ENCODE measurements at regions not wholly inside any gene's neighbourhood (a gene's known extent, or its start where the extent isn't known, plus 50 kb on each side); places are given as distances from the start of the nearest gene placed in this dataset.

- DNase-seq (ENCODE audit: low spot score): no peak
Observed at GRCh38 chr3:110234831-110235230, 836.8 kb upstream of the NECTIN3 start.

GRCh38 chr3:110236976-110237610, 834.5 kb upstream of the NECTIN3 start:
- DNase-seq (ENCODE audit: low spot score): no peak

- no peak for DNase-seq (ENCODE audit: low spot score)
Observed at GRCh38 chr3:110243081-110243480, 828.5 kb upstream of the NECTIN3 start.

- no peak for DNase-seq (ENCODE audit: low spot score)
Observed at GRCh38 chr3:110246796-110247376, 824.7 kb upstream of the NECTIN3 start.

DNA sequence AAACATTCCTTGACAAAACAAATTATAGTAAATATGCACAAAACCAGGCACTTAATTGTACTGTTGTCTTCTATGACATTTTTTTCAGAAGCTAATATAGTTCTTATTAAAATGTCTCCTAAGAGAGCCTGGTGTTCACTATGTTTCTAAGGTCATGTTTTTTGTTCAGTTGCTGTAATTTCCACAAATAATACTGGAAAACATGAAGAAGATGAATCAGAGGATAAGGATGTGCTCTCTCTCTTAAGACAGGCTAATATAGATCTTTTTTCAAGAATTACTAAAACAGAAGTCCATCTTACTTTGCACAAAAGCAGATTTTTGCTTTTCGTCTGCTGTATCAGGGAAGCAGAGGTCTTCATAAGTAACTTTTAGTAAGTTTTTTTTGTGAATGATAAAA, 823.0 kb upstream of the NECTIN3 start:
- no peak for DNase-seq (ENCODE audit: low spot score)

GRCh38 chr3:110253794-110254193, 817.8 kb upstream of the NECTIN3 start:
- DNase-seq (ENCODE audit: low spot score): no peak

GRCh38 chr3:110254591-110254990, 817.0 kb upstream of the NECTIN3 start:
- no peak for DNase-seq (ENCODE audit: low spot score)

DNA sequence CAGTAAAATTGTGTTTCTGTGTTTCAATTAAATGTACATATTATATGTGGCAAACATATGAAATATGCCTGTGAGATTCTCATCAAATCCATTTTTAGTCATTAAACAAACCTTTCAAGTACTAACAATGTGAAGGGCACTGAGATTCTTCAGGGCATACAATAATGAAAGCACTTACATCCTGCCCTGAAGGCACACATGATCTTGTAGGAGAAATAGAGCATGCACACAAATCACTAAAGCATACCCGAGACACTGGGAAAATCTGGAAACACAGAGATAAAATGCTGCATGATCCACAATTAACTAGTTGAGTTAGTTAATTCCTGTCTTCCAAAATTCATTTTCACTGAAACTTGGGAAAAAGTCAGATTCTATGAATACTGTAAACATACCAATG, 810.5 kb upstream of the NECTIN3 start:
- DNase-seq (ENCODE audit: low spot score): no peak

- no peak for DNase-seq (ENCODE audit: low spot score)
Observed at GRCh38 chr3:110262896-110263295, 808.7 kb upstream of the NECTIN3 start.

GRCh38 chr3:110265302-110265701, 806.3 kb upstream of the NECTIN3 start:
- DNase-seq (ENCODE audit: low spot score): no peak

DNA sequence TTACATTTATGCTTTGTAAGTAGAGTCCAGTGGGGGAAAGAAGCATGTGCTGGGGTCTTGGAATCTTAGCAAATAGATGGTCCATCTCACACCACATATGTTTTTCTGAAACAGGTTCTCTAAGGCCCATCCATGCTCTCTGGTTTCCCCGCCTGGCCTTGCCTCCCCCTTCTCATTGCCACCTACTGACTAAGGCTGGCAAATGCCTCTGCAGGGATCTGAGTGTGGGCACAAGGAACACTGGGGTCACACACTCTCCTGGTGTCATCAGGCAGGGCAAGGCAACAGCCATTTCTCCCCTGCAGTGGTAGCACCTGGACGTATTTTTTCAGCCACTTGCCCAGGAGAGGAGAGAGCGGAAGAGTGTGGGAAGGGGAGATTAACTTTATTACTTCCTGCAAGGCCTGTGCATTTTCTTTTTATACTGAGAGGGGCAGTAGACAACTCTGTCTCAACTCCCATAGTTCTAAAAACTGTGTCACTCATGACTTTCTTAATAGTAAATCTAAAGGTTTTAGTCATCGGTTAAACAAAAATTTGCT, 804.2 kb upstream of the NECTIN3 start:
- no peak for DNase-seq (ENCODE audit: low spot score)

DNA sequence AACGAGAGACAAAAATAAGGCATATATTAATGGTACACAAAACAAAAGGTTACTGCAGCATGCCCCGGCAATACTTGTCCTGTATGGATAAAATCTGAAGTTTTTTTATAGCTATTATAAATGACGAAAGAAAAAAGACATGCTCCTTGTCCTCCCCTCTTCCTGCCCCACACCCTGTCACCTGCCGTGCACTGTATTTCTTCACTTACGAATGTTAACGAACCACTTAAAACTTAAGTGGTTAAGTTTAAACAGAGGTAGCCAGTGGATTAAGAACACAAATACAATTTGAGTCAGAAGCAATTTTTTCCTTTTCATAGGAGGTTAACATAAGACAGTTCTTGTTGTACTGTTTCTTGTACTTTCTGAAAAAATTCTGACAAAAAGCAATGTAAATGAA, 799.1 kb upstream of the NECTIN3 start:
- DNase-seq (ENCODE audit: low spot score): no peak

DNA sequence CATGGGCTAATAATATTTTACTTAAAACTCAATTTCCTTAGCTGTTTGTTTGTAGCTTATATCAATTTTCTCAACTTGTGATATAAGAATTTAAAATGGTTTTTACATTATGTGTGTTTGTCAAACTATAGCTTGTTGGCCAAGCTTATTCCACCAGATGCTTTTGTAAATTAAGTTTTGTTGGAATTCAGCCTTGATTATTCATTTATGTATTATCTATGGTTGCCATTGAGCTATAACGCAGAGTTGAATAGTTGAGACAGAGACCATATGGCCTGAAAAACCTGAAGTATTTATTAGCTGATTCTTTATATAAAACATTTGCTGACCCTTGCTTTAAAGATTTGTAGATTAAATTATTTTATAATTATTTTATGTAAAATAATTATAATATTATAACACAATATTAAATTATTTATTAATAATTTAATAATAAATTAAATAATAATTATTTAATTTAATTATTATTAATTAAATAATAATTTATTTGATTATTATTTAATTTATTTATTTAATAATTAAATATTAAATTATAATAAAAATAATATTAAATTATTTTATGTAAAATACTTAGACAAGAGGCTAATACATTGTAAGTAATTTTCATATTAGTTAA, 779.6 kb upstream of the NECTIN3 start:
- DNase-seq (ENCODE audit: low spot score): no peak

GRCh38 chr3:110293660-110294059, 778.0 kb upstream of the NECTIN3 start:
- no peak for DNase-seq (ENCODE audit: low spot score)

GRCh38 chr3:110296885-110297284, 774.7 kb upstream of the NECTIN3 start:
- DNase-seq (ENCODE audit: low spot score): no peak

- DNase-seq (ENCODE audit: low spot score): no peak
Observed at GRCh38 chr3:110301781-110302180, 769.8 kb upstream of the NECTIN3 start.

DNA sequence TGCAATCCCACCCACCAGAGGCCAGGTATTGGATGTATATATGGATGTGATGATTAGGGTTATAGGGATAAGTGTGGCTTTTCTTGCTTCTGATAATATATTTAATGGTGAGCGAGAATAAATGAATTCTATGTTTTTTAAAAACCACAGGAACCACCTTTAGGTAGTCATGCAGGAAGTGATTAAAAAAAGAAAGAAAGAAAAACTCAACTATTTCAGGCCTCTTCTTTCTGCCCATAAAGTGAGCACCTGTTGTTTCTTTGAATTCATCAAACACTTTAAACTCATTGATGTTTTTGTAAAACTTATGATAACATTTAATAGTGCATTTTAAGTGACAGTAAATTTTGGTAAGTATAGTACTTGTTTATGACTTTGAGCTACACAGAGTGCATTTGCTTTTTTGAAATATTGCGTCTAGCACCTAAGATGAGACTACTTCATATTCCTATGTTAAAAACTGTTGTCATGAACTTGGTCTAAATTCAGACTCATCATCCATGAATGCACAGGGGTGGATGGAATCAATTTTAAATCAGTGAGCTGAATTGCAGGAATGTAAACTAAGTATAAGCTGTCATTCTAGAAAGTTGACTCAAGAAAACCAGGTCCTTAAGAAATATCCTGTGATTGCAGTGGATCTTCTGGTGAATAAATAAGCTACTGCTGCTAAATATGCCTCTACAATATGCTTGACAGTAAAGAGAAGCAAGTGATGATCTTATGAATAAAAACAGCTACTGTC, 764.4 kb upstream of the NECTIN3 start:
- DNase-seq (ENCODE audit: low spot score): no peak

DNA sequence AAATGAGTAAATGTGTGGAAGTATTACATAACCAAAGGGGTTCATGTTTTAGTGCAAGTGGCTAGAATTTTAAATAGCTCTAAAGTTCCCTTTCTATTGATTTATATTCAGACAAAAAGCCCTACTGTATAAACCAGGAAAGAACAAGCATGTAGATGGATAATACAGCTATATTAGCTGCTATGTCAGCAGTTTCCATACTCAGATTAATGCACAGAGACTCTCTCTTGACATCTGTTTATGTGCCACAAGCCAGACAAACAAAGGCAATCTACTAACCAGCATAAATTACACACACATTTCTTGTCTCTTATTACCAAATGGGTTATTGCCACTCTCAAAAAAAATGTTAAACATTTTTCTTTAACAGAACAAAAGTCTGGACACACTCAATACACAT, 760.1 kb upstream of the NECTIN3 start:
- DNase-seq (ENCODE audit: low spot score): no peak

GRCh38 chr3:110314512-110315114, 757.0 kb upstream of the NECTIN3 start:
- DNase-seq (ENCODE audit: low spot score): peak; percentile 47

DNA sequence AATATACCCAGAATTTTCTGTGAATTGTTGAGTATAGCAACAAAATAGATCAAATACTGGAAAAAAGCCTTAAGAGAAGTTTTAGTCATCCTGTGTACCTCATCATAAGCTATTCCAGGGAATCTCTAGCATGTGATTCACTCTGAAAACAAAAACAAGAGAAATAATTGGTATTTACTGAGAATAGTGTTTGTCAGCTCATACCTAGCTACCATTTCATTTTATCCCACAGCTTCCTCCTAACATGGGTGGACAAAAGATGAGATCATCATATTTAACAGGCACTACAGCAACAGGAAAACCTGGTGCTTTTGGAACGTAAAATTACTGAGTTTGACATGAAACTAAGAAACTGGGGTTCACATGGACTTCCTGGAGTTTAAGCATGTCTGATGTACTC, 753.5 kb upstream of the NECTIN3 start:
- no peak for DNase-seq (ENCODE audit: low spot score)

DNA sequence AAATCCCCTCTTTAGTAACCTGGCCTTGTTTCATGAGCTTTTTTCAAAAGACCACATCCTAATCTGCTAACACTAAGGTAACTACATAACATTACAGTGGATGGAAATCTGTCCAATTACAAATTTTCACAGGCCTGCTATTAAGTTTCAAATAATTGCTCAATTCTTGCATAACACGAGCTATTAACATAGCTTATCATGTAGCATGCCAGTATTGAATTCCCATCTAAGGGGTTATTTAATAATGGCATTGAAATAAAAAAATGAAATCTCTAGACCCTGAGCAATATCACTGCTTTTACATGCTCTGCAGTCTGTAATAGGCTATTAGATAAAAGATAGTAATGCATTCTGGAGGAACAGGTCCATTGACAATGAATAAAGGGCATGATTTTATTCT, 748.3 kb upstream of the NECTIN3 start:
- no peak for DNase-seq (ENCODE audit: low spot score)

DNA sequence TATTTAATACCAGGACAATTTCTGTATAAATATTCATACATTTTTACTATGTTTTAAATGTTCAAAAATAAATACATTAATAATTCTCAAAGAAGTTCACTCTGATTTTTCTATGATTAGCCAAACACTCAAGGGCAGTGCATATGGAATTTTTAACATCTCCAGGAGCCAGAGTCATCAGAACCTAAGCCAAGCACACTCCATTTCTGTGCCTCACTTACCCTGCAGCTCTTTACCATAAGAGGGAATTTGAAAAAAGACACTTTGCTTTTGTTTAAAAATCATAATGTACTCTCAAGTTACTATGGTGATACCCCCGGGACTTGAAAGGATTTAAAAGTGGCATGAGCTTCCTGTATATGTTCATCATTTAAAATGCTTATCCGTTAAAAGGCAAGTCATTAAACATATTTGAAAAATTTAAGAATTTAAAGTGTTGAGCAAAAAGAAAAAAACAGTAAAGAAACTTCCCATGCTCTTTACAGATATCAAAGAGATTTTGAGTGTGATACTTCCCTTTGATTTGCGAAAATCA, 747.4 kb upstream of the NECTIN3 start:
- no peak for DNase-seq (ENCODE audit: low spot score)
